ENCODE measurements at regions not wholly inside any gene's neighbourhood (a gene's known extent, or its start where the extent isn't known, plus 50 kb on each side); places are given as distances from the start of the nearest gene placed in this dataset.
"Not testable (repeated sequence)": the region's sequence is repeated elsewhere in the genome, so short reads cannot be mapped to it uniquely, and the experiment has no call there.

- Histone ChIP-seq H3K27me3 (ENCODE audit: control insufficient read depth in 1 of 2, insufficient read depth in 2 of 2, low read length in 2 of 2) (no peaks in the 10 kb centered on the region), H3K9me3 (ENCODE audit: control insufficient read depth in 2 of 2, low read length in 2 of 2) (no peaks in the 10 kb centered on the region), H3K27ac (ENCODE audit: low read length) (no peak overlapping the region), H3K4me3 (ENCODE audit: low read length in 2 of 2) (no peak overlapping the region), H3K9ac (ENCODE audit: low read length in 2 of 2) (no peak overlapping the region), H3K36me3 (ENCODE audit: control insufficient read depth in 2 of 2, insufficient read depth in 2 of 2, low read length in 2 of 2) (no peaks in the 10 kb centered on the region), H3K4me1 (ENCODE audit: control insufficient read depth, insufficient read depth, low read length) (no peaks in the 10 kb centered on the region)
Measured at GRCh38 chr6:114906096-114906495, 563.3 kb upstream of the HS3ST5 start.

DNA sequence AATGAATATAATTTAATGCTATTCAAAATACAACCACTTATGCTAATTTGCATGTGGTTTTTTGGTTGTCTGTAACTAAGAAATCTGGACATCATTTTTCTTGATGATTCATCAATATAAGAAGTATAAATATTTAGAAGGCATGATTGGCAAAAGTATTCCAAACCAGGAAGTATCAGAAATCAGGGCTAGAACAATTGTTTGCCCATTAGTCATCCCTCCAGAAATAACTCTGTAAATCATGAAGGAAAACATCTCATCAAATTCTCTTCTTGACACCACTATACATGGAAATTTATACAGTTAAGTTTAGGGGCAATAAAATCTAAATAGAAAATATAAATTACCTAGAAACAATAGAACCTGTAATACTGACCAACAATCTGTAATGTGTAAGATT is 554.7 kb upstream of the HS3ST5 start:
- H3K27me3 ChIP-seq (ENCODE audit: control insufficient read depth in 1 of 2, insufficient read depth in 2 of 2, low read length in 2 of 2) = no peaks in the 10 kb centered on the region
- H3K9me3 ChIP-seq (ENCODE audit: control insufficient read depth in 2 of 2, low read length in 2 of 2) = no peaks in the 10 kb centered on the region
- no peaks in the 10 kb centered on the region for H3K4me1 ChIP-seq (ENCODE audit: control insufficient read depth, insufficient read depth, low read length)
- no peaks in the 10 kb centered on the region for H3K36me3 ChIP-seq (ENCODE audit: control insufficient read depth in 2 of 2, insufficient read depth in 2 of 2, low read length in 2 of 2)
- no peak overlapping the region for H3K4me3 ChIP-seq (ENCODE audit: low read length in 2 of 2)
- H3K9ac ChIP-seq (ENCODE audit: low read length in 2 of 2) = no peak overlapping the region
- H3K27ac ChIP-seq (ENCODE audit: low read length) = no peak overlapping the region

DNA sequence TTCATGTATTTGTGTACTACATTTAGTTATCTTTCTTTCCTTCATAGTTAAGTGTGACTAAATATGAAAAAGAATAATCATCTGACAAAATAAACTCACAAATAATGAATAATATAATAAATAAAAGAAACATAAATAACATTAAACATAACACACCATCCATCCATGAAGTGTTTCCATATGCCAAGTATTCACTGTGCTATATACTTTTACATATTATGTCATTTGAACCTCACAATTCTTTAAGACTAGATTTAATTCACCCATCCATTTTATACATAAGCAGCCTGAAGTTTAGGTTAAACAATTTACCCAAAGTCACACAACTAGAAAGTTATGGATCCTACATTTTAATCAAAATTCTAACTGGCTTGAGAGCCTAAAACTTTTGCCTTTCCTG is 549.4 kb upstream of the HS3ST5 start:
- Histone ChIP-seq H3K36me3 (ENCODE audit: control insufficient read depth in 2 of 2, insufficient read depth in 2 of 2, low read length in 2 of 2) (no peaks in the 10 kb centered on the region), H3K27ac (ENCODE audit: low read length) (no peak overlapping the region), H3K27me3 (ENCODE audit: control insufficient read depth in 1 of 2, insufficient read depth in 2 of 2, low read length in 2 of 2) (no peaks in the 10 kb centered on the region), H3K4me3 (ENCODE audit: low read length in 2 of 2) (no peak overlapping the region), H3K4me1 (ENCODE audit: control insufficient read depth, insufficient read depth, low read length) (no peaks in the 10 kb centered on the region), H3K9me3 (ENCODE audit: control insufficient read depth in 2 of 2, low read length in 2 of 2) (no peaks in the 10 kb centered on the region), H3K9ac (ENCODE audit: low read length in 2 of 2) (no peak overlapping the region)

DNA sequence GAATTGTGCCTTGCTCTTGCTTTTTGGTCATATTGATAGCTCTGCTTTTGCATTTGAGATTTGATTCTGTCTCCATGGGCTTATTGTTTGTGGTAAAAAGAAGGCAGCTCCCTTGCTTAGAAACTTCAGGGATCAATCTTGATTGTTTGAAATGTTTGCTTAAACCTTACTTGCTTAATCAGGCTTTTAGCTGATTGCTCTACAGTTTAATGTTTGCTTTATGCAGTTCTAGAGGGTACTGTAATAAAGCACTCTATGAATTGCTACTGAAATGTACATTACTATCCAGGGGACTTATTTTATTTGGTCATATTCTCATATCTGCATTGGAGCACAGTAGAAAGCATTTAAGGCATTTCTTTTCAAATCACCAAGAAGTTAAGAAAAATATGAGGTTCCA is 545.4 kb upstream of the HS3ST5 start:
- Histone ChIP-seq H3K9me3 (ENCODE audit: control insufficient read depth in 2 of 2, low read length in 2 of 2) (no peaks in the 10 kb centered on the region), H3K4me1 (ENCODE audit: control insufficient read depth, insufficient read depth, low read length) (no peaks in the 10 kb centered on the region), H3K9ac (ENCODE audit: low read length in 2 of 2) (no peak overlapping the region), H3K36me3 (ENCODE audit: control insufficient read depth in 2 of 2, insufficient read depth in 2 of 2, low read length in 2 of 2) (no peaks in the 10 kb centered on the region), H3K4me3 (ENCODE audit: low read length in 2 of 2) (no peak overlapping the region), H3K27me3 (ENCODE audit: control insufficient read depth in 1 of 2, insufficient read depth in 2 of 2, low read length in 2 of 2) (no peaks in the 10 kb centered on the region), H3K27ac (ENCODE audit: low read length) (no peak overlapping the region)

DNA sequence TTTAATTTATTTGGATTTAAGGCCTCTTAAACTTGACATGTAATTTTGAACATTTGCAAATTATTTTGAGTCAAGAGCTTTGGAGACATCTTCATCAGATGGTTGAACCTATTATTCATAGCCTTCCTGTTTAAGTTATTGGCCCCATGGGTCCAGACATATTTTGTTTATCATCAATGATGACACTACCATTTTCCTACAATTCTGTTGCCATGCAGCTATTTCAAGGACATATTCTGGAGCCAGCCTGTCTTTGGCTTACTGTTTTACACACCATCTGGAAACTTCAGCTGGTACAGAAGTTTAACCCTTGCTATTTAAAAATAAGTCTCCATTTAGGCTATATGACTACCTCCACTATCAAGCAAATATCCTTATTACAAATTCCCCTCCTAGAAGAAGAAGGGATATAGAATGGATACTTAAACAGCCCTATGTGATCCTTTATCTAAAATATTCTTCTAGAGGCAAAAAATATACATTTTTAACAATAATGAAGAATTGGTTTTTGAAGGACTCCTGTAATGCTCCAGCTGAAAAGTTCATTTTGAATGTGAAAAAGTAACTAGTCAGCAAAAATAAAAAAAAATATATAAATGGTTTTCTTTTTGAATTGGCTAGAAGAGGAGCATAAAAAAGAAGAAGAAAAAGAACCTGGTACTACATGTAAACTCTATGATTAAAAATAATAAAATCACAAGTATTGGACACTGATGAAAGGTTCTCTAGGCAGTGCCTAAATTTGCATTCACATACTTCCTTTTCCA is 544.0 kb upstream of the HS3ST5 start:
- Histone ChIP-seq H3K9ac (ENCODE audit: low read length in 2 of 2) (no peak overlapping the region), H3K27me3 (ENCODE audit: control insufficient read depth in 1 of 2, insufficient read depth in 2 of 2, low read length in 2 of 2) (no peaks in the 10 kb centered on the region), H3K9me3 (ENCODE audit: control insufficient read depth in 2 of 2, low read length in 2 of 2) (no peaks in the 10 kb centered on the region), H3K27ac (ENCODE audit: low read length) (no peak overlapping the region), H3K4me1 (ENCODE audit: control insufficient read depth, insufficient read depth, low read length) (no peaks in the 10 kb centered on the region), H3K36me3 (ENCODE audit: control insufficient read depth in 2 of 2, insufficient read depth in 2 of 2, low read length in 2 of 2) (no peaks in the 10 kb centered on the region), H3K4me3 (ENCODE audit: low read length in 2 of 2) (no peak overlapping the region)

DNA sequence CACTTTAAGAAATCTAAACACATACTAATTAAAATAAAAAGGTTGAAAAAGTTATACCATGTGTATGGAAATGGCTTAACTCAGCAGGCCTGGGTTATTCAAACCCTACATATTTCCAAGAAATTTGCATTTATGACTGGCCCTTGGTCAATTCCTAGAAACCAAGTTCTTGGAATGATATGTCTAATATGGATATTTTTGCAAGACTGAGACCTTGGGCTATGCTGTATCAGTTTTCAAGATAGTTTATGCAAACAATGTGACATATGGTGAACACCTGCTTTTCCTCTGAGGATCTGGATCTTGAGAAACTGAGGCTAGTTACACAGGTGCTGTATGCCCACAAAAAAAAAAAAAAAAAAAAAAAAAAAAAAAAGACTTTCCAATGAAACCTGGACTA is 536.9 kb upstream of the HS3ST5 start:
- no peaks in the 10 kb centered on the region for H3K4me1 ChIP-seq (ENCODE audit: control insufficient read depth, insufficient read depth, low read length)
- no peaks in the 10 kb centered on the region for H3K9me3 ChIP-seq (ENCODE audit: control insufficient read depth in 2 of 2, low read length in 2 of 2)
- no peak overlapping the region for H3K9ac ChIP-seq (ENCODE audit: low read length in 2 of 2)
- no peak overlapping the region for H3K4me3 ChIP-seq (ENCODE audit: low read length in 2 of 2)
- H3K27me3 ChIP-seq (ENCODE audit: control insufficient read depth in 1 of 2, insufficient read depth in 2 of 2, low read length in 2 of 2) = no peaks in the 10 kb centered on the region
- no peak overlapping the region for H3K27ac ChIP-seq (ENCODE audit: low read length)
- no peaks in the 10 kb centered on the region for H3K36me3 ChIP-seq (ENCODE audit: control insufficient read depth in 2 of 2, insufficient read depth in 2 of 2, low read length in 2 of 2)

DNA sequence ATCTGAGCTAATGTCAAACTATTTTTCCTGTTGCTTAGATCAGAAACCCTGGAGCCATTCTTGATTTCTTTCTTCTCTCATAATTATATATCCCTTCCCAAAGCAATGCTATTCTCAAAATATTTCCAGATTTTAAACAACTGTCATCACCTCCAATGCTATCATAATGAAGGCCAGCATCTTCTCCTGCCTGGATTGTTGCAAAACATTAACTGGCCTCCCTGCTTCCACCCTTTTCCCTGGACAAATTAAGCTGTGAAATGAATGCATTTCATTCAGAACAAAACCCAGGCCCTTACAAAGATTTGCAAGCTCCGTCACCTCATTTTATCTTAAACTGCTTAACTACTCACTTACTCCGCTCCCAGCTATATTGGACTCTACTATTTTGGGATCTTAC is 535.3 kb upstream of the HS3ST5 start:
- no peaks in the 10 kb centered on the region for H3K9me3 ChIP-seq (ENCODE audit: control insufficient read depth in 2 of 2, low read length in 2 of 2)
- H3K27me3 ChIP-seq (ENCODE audit: control insufficient read depth in 1 of 2, insufficient read depth in 2 of 2, low read length in 2 of 2) = no peaks in the 10 kb centered on the region
- no peaks in the 10 kb centered on the region for H3K36me3 ChIP-seq (ENCODE audit: control insufficient read depth in 2 of 2, insufficient read depth in 2 of 2, low read length in 2 of 2)
- no peak overlapping the region for H3K4me3 ChIP-seq (ENCODE audit: low read length in 2 of 2)
- H3K27ac ChIP-seq (ENCODE audit: low read length) = no peak overlapping the region
- no peak overlapping the region for H3K9ac ChIP-seq (ENCODE audit: low read length in 2 of 2)
- no peaks in the 10 kb centered on the region for H3K4me1 ChIP-seq (ENCODE audit: control insufficient read depth, insufficient read depth, low read length)

GRCh38 chr6:114874410-114874809 is 531.6 kb upstream of the HS3ST5 start:
- Histone ChIP-seq H3K4me3 (ENCODE audit: low read length in 2 of 2) (no peak overlapping the region), H3K9ac (ENCODE audit: low read length in 2 of 2) (no peak overlapping the region), H3K4me1 (ENCODE audit: control insufficient read depth, insufficient read depth, low read length) (no peaks in the 10 kb centered on the region), H3K27me3 (ENCODE audit: control insufficient read depth in 1 of 2, insufficient read depth in 2 of 2, low read length in 2 of 2) (no peaks in the 10 kb centered on the region), H3K9me3 (ENCODE audit: control insufficient read depth in 2 of 2, low read length in 2 of 2) (no peaks in the 10 kb centered on the region), H3K27ac (ENCODE audit: low read length) (no peak overlapping the region), H3K36me3 (ENCODE audit: control insufficient read depth in 2 of 2, insufficient read depth in 2 of 2, low read length in 2 of 2) (no peaks in the 10 kb centered on the region)

- H3K9me3 ChIP-seq (ENCODE audit: control insufficient read depth in 2 of 2, low read length in 2 of 2); H3K27ac ChIP-seq (ENCODE audit: low read length); H3K9ac ChIP-seq (ENCODE audit: low read length in 2 of 2); H3K36me3 ChIP-seq (ENCODE audit: control insufficient read depth in 2 of 2, insufficient read depth in 2 of 2, low read length in 2 of 2); H3K27me3 ChIP-seq (ENCODE audit: control insufficient read depth in 1 of 2, insufficient read depth in 2 of 2, low read length in 2 of 2); H3K4me1 ChIP-seq (ENCODE audit: control insufficient read depth, insufficient read depth, low read length); H3K4me3 ChIP-seq (ENCODE audit: low read length in 2 of 2): not testable (repeated sequence)
Measured at GRCh38 chr6:114865506-114865905, 522.7 kb upstream of the HS3ST5 start.

DNA sequence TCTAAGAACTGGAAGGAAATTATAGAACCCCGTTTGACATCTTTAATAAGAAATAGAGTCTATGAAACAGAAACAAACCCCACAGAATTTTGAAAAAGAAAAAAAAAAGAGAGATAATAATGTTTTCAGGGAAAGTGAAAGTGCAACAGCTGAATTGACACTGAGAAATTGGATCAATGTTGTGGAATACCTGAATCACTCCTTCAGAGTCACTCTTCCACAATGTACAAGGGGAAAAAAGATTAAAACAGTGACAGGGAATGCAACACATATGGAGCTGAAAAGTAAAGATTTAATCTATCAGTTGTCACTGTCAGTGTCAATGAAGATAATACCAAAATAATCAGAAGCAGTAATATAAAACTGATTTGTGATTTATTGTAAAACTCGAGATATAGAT is 520.8 kb upstream of the HS3ST5 start:
- no peak overlapping the region for H3K9ac ChIP-seq (ENCODE audit: low read length in 2 of 2)
- H3K27ac ChIP-seq (ENCODE audit: low read length) = no peak overlapping the region
- H3K36me3 ChIP-seq (ENCODE audit: control insufficient read depth in 2 of 2, insufficient read depth in 2 of 2, low read length in 2 of 2) = no peaks in the 10 kb centered on the region
- H3K4me3 ChIP-seq (ENCODE audit: low read length in 2 of 2) = no peak overlapping the region
- no peaks in the 10 kb centered on the region for H3K4me1 ChIP-seq (ENCODE audit: control insufficient read depth, insufficient read depth, low read length)
- no peaks in the 10 kb centered on the region for H3K27me3 ChIP-seq (ENCODE audit: control insufficient read depth in 1 of 2, insufficient read depth in 2 of 2, low read length in 2 of 2)
- H3K9me3 ChIP-seq (ENCODE audit: control insufficient read depth in 2 of 2, low read length in 2 of 2) = no peaks in the 10 kb centered on the region

GRCh38 chr6:114862819-114863218 is 520.0 kb upstream of the HS3ST5 start:
- Histone ChIP-seq H3K36me3 (ENCODE audit: control insufficient read depth in 2 of 2, insufficient read depth in 2 of 2, low read length in 2 of 2) (no peaks in the 10 kb centered on the region), H3K9ac (ENCODE audit: low read length in 2 of 2) (no peak overlapping the region), H3K4me1 (ENCODE audit: control insufficient read depth, insufficient read depth, low read length) (no peaks in the 10 kb centered on the region)

More at GRCh38 chr6:114862819-114863218, 520.0 kb upstream of the HS3ST5 start:
- H3K27me3 ChIP-seq (ENCODE audit: control insufficient read depth in 1 of 2, insufficient read depth in 2 of 2, low read length in 2 of 2) = no peaks in the 10 kb centered on the region
- H3K27ac ChIP-seq (ENCODE audit: low read length) = no peak overlapping the region
- no peak overlapping the region for H3K4me3 ChIP-seq (ENCODE audit: low read length in 2 of 2)
- H3K9me3 ChIP-seq (ENCODE audit: control insufficient read depth in 2 of 2, low read length in 2 of 2) = no peaks in the 10 kb centered on the region

All from stomach smooth muscle (tissue), 2 donors.